Fibroblast of mammary gland (primary cell): ENCODE measurements at regions not wholly inside any gene's neighbourhood (a gene's known extent, or its start where the extent isn't known, plus 50 kb on each side); places are given as distances from the start of the nearest gene placed in this dataset.
"Not testable (repeated sequence)": the region's sequence is repeated elsewhere in the genome, so short reads cannot be mapped to it uniquely, and the experiment has no call there.

Source experiments
- DNase-seq: peaks from one replicate; pipeline ENCODE4 v3.0.0-alpha.2; 2010; ENCODE audit warnings: low read depth
- H3K4me3 ChIP-seq: 2 replicates; pipeline ENCODE4 v1.5.1; 2011; ENCODE audit warnings: low read depth, mild to moderate bottlenecking, low read length, moderate library complexity; ENCODE audit not compliant: control insufficient read depth
- TF ChIP-seq, protein P1 (sequence below): conservative IDR thresholded peaks from 2 replicates; pipeline ENCODE4 v1.5.1; 2011; ENCODE audit warnings: low read depth, low read length, inconsistent platforms; ENCODE audit not compliant: control insufficient read depth, insufficient read depth

GRCh38 chr13:24563087-24563486 is 50.5 kb upstream of the PARP4 start:
- no peak overlapping the region for H3K4me3 ChIP-seq
- no peak for DNase-seq
- TF ChIP-seq, protein P1, sequence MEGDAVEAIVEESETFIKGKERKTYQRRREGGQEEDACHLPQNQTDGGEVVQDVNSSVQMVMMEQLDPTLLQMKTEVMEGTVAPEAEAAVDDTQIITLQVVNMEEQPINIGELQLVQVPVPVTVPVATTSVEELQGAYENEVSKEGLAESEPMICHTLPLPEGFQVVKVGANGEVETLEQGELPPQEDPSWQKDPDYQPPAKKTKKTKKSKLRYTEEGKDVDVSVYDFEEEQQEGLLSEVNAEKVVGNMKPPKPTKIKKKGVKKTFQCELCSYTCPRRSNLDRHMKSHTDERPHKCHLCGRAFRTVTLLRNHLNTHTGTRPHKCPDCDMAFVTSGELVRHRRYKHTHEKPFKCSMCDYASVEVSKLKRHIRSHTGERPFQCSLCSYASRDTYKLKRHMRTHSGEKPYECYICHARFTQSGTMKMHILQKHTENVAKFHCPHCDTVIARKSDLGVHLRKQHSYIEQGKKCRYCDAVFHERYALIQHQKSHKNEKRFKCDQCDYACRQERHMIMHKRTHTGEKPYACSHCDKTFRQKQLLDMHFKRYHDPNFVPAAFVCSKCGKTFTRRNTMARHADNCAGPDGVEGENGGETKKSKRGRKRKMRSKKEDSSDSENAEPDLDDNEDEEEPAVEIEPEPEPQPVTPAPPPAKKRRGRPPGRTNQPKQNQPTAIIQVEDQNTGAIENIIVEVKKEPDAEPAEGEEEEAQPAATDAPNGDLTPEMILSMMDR, result no peak

DNA sequence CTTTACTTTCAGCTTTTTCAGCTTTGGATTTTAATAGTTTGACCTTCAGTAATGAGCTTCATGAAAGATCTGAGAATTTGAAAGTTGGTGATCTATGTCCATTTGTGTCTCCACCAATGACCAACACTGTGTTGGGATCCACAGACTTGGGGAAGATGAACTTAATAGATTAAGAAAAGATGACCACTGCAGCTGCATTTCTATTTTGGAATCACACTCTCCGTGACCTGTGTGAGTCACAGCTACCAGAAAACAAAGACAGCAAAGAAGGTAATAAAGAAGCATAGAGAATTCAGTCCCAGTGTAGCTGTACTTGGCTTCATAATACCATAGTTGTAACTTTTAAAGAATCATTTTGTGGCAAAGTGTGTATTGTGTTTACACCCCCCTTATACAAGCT is 51.4 kb upstream of the PARP4 start:
- DNase-seq, result peak; percentile 43
- not testable (repeated sequence) for H3K4me3 ChIP-seq

GRCh38 chr13:24564881-24565280 is 52.3 kb upstream of the PARP4 start:
- TF ChIP-seq, protein P1, result no peak
- H3K4me3 ChIP-seq, result no peak overlapping the region

DNA sequence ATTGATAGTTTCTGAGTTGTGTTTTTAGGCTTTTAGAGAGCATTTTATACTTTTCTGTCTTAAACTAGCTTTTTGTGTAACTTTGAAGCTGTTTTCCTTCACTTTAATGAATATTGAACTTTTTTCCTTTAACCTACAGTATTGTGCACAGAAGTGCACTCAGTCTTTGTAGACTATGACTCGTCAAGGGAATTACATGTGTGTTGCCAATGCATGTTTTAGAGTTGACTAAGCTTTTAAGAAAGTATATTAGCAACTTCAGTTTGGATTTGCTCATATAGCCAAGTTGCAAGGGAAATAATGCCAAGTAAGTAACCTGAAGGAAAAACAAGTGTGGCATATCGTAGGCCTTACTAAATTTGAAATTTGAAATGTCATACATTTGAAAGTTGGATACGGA is 55.0 kb upstream of the PARP4 start:
- not testable (repeated sequence) for H3K4me3 ChIP-seq
- peak; percentile 53 for DNase-seq

More at GRCh38 chr13:24564881-24565280, 52.3 kb upstream of the PARP4 start:
- no peak for DNase-seq

- TF ChIP-seq, protein P1, result no peak
- H3K4me3 ChIP-seq, result no peak overlapping the region
- DNase-seq, result no peak
Measured at GRCh38 chr13:24574847-24575246, 62.3 kb upstream of the PARP4 start.

DNA sequence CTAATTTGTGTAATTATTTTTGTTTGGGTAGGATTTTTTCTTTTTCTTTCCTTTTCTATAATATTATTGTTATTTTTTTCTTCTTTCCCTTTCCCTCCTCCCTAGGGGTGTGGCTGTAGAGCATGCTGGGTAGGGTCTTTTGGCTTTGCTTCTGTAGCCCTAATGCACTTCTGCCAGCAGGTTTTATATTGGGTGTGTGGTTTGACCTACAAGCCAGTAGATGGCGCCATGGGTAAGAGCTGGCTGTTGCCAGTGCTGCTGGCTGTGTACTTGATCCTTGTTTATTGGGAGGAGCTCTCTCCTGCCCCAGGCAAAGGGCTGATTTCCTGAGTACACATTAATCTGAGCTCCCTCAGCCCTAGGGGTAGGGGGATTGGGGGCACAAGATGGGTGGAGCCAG is 67.7 kb upstream of the PARP4 start:
- TF ChIP-seq, protein P1, result peak; percentile 34
- DNase-seq, result peak; percentile 22
- H3K4me3 ChIP-seq, result not testable (repeated sequence)

DNA sequence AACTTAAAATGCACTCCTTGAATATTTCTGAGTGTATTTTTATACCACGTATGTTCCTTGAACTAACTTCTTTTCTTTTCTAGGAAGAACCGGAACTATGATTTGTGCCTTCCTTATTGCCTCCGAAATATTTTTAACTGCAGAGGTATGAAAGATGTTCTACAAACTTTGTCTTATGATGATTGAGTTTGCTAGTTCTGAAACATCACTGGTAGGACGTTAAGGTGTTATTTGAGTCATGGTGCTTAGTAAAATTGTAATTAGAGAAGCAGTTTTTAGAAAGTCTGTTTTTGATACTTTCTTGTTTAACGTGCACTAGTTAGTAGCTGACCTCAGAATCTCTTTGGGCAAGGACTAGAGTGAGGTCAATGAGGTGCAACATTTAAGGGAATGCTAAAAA is 69.0 kb upstream of the PARP4 start:
- not testable (repeated sequence) for H3K4me3 ChIP-seq, DNase-seq

DNA sequence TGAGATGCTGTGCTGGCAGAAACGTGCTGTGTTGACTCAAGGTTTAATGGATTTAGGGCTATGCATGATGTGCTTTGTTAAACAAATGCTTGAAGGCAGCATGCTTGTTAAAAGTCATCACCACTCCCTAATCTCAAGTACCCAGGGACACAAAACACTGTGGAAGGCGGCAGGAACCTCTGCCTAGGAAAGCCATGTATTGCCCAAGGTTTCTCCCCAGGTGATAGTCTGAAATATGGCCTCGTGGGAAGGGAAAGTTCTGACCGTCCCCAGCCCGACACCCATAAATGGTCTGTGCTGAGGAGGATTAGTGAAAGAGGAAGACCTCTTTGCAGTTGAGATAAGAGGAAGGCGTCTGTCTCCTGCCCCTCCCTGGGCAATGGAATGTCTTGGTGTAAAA is 79.1 kb upstream of the PARP4 start:
- H3K4me3 ChIP-seq, result not testable (repeated sequence)

DNA sequence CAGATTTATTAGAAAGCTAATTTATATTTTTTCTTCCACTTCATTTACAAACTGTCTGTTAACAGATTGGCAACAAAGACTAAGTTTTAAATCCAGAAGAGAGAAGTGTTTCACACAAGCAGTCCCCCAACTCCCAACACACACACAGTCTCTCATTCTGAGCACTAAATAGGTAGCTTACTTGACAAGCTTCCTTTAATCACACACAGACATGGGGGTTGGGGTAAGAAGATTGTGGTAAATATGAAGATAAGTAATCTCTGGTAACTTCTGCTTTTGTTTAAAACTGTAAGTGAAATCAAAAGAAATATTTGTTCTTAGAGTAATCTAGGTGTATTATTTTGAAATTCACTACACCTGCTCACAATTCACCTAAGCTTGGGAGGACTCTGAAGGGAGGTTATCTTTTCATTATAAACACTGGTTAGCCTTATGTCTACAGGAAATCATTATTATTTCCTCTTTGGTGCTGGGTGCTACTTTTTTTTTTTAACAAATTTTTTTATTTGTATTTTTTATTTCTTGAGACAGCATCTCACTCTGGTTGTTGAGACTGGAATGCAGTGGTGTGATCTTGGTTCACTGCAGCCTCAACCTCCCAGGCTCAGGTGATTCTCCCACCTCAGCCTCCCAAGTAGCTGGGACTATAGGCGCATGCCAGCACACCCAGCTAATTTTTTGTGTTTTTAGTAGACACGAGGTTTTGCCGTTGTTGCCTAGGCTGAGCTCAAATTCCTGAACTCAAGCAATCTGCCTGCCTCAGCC is 82.1 kb upstream of the ATP12A start:
- H3K4me3 ChIP-seq, DNase-seq: not testable (repeated sequence)

More for the DNA sequence above, 79.1 kb upstream of the PARP4 start:
- not testable (repeated sequence) for DNase-seq

- not testable (repeated sequence) for H3K4me3 ChIP-seq, DNase-seq
Measured at GRCh38 chr13:24599019-24599791, 81.0 kb upstream of the ATP12A start.
